ENCODE measurements at regions not wholly inside any gene's neighbourhood (a gene's known extent, or its start where the extent isn't known, plus 50 kb on each side); places are given as distances from the start of the nearest gene placed in this dataset.

DNA sequence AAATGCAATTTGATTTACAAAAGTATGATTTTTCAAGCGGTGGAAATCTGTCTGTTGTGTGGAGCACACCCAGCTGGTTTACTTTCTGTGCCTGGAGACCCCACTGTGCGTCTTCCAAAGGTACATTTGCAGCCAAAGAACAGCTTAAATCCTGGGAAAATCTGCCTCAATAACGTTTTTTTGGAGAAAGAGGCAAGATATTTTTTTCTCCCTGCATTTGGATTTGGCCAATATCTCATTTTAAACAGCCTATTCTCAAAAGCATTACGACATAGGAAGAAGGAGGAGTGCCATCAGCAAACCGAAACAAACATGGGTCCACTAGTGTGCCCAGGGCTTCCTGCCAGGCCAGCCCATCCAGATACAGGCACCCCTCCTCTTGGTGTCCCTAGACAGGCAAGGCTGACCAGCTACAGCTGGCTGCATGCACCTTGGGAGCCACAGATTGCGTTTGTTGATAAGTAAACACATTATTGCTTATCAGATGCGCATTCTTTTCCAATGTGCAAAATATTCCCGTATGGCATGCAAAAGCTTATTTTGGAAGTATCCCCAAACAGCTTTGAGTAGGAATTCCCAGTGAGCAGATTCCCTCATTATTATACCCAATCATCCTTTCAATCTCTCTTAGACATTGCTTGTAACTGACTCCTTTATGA, 184.5 kb upstream of the MARCKS start:
- Histone ChIP-seq H3K79me2 (ENCODE audit: low read length) (no peaks in the 10 kb centered on the region), H4K20me1 (ENCODE audit: insufficient read depth, low read length) (no peaks in the 10 kb centered on the region), H3K27me3 (replicated peaks; ENCODE audit: insufficient read depth, low read length) (no peaks in the 10 kb centered on the region), H3K9me3 (replicated peaks; ENCODE audit: insufficient read depth, low read length) (no peaks in the 10 kb centered on the region; the same call in 1 of the 2 replicates), H2AFZ (ENCODE audit: low read length) (no peak overlapping the region), H3K4me2 (ENCODE audit: low read depth, low read length) (no peak overlapping the region), H3K4me1 (ENCODE audit: low read length) (no peaks in the 10 kb centered on the region), H3K9ac (ENCODE audit: low read length) (no peak overlapping the region), H3K36me3 (replicated peaks; ENCODE audit: insufficient read depth, low read length) (no peaks in the 10 kb centered on the region), H3K4me3 (ENCODE audit: low read length) (no peak overlapping the region), H3K9me2 (replicated peaks; ENCODE audit: insufficient read depth, low read length) (no peaks in the 10 kb centered on the region), H3K27ac (ENCODE audit: low read length) (no peak overlapping the region), H3F3A (ENCODE audit: insufficient read depth, low read length) (no peaks in the 10 kb centered on the region)
- no peak for DNase-seq
- no peak for TF ChIP-seq EZH2 (optimal IDR thresholded peaks at IDR 0.05; ENCODE audit: low read depth, low read length)

DNA sequence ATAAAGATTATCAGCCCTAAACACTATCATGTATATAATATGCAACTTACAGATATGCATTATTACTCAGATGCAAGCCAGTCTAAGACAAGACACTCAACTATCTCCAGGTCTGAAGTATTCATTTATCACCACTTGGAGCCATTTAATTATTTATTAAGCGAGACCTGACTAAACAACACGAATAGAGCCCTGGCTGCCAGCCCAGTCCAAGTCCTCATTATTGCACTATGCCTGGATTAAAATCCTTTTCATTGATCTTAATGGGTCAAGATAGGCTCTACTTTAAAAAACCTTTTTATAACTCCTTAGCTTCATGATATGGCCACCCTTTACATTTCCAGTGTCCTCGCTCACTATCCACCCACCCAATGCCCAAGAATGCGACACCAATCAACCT, 183.1 kb upstream of the MARCKS start:
- no peaks in the 10 kb centered on the region for H3K36me3 ChIP-seq (replicated peaks; ENCODE audit: insufficient read depth, low read length)
- no peaks in the 10 kb centered on the region for H3K27me3 ChIP-seq (replicated peaks; ENCODE audit: insufficient read depth, low read length)
- H3K27ac ChIP-seq (ENCODE audit: low read length): no peak overlapping the region
- H4K20me1 ChIP-seq (ENCODE audit: insufficient read depth, low read length): no peaks in the 10 kb centered on the region
- H2AFZ ChIP-seq (ENCODE audit: low read length): no peak overlapping the region
- DNase-seq: no peak
- H3K9me2 ChIP-seq (replicated peaks; ENCODE audit: insufficient read depth, low read length): no peaks in the 10 kb centered on the region
- H3K4me2 ChIP-seq (ENCODE audit: low read depth, low read length): no peak overlapping the region
- no peaks in the 10 kb centered on the region; the same call in 1 of the 2 replicates for H3K9me3 ChIP-seq (replicated peaks; ENCODE audit: insufficient read depth, low read length)
- no peaks in the 10 kb centered on the region for H3F3A ChIP-seq (ENCODE audit: insufficient read depth, low read length)
- H3K9ac ChIP-seq (ENCODE audit: low read length): no peak overlapping the region
- no peaks in the 10 kb centered on the region for H3K79me2 ChIP-seq (ENCODE audit: low read length)
- H3K4me3 ChIP-seq (ENCODE audit: low read length): no peak overlapping the region
- TF ChIP-seq EZH2 (optimal IDR thresholded peaks at IDR 0.05; ENCODE audit: low read depth, low read length): no peak
- no peak for TF ChIP-seq EZH2phosphoT487 (IDR thresholded peaks at IDR 0.05; ENCODE audit: low read length)
- TF ChIP-seq, protein P1, sequence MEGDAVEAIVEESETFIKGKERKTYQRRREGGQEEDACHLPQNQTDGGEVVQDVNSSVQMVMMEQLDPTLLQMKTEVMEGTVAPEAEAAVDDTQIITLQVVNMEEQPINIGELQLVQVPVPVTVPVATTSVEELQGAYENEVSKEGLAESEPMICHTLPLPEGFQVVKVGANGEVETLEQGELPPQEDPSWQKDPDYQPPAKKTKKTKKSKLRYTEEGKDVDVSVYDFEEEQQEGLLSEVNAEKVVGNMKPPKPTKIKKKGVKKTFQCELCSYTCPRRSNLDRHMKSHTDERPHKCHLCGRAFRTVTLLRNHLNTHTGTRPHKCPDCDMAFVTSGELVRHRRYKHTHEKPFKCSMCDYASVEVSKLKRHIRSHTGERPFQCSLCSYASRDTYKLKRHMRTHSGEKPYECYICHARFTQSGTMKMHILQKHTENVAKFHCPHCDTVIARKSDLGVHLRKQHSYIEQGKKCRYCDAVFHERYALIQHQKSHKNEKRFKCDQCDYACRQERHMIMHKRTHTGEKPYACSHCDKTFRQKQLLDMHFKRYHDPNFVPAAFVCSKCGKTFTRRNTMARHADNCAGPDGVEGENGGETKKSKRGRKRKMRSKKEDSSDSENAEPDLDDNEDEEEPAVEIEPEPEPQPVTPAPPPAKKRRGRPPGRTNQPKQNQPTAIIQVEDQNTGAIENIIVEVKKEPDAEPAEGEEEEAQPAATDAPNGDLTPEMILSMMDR (IDR thresholded peaks at IDR 0.05; ENCODE audit: low read length): no peak
- no peaks in the 10 kb centered on the region for H3K4me1 ChIP-seq (ENCODE audit: low read length)

DNA sequence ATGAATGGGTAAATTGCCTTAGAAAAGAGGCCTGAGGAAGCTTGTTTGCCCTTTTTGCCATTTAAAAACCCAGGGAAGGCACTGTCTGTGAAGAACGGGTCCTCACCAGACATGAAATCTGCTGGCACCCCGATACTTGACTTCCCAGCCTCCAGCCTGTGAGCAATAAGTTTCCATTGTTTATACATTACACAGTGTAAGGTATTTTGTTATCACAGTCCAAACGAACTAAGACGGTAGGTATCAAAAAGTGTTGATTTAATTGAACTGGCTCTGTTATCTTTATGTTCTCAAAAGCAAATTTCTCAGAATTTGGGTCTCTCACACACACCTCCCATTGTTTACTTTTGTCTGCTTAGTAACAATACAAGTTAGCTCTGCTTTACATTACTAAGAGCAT, 181.1 kb upstream of the MARCKS start:
- H3K4me1 ChIP-seq (ENCODE audit: low read length): no peaks in the 10 kb centered on the region

More for the DNA sequence above, 181.1 kb upstream of the MARCKS start:
- no peaks in the 10 kb centered on the region for H3F3A ChIP-seq (ENCODE audit: insufficient read depth, low read length)
- no peak overlapping the region for H3K9ac ChIP-seq (ENCODE audit: low read length)
- TF ChIP-seq EZH2 (optimal IDR thresholded peaks at IDR 0.05; ENCODE audit: low read depth, low read length): no peak
- TF ChIP-seq EZH2phosphoT487 (IDR thresholded peaks at IDR 0.05; ENCODE audit: low read length): no peak
- TF ChIP-seq, protein P1 (IDR thresholded peaks at IDR 0.05; ENCODE audit: low read length): no peak
- no peaks in the 10 kb centered on the region for H3K27me3 ChIP-seq (replicated peaks; ENCODE audit: insufficient read depth, low read length)
- no peaks in the 10 kb centered on the region for H3K36me3 ChIP-seq (replicated peaks; ENCODE audit: insufficient read depth, low read length)
- no peaks in the 10 kb centered on the region for H4K20me1 ChIP-seq (ENCODE audit: insufficient read depth, low read length)
- no peak for DNase-seq
- no peak overlapping the region for H2AFZ ChIP-seq (ENCODE audit: low read length)
- no peak overlapping the region for H3K4me2 ChIP-seq (ENCODE audit: low read depth, low read length)
- H3K4me3 ChIP-seq (ENCODE audit: low read length): no peak overlapping the region
- no peaks in the 10 kb centered on the region for H3K9me2 ChIP-seq (replicated peaks; ENCODE audit: insufficient read depth, low read length)
- H3K79me2 ChIP-seq (ENCODE audit: low read length): no peaks in the 10 kb centered on the region
- no peak overlapping the region for H3K27ac ChIP-seq (ENCODE audit: low read length)
- no peaks in the 10 kb centered on the region; the same call in 1 of the 2 replicates for H3K9me3 ChIP-seq (replicated peaks; ENCODE audit: insufficient read depth, low read length)

Measured in MM.1S (cell line).